OCI-LY3 (cell line): ENCODE measurements at regions not wholly inside any gene's neighbourhood (a gene's known extent, or its start where the extent isn't known, plus 50 kb on each side); places are given as distances from the start of the nearest gene placed in this dataset.

Experiments
- EZH2phosphoT487 ChIP-seq: fragments of 200-600 bp; shearing (Covaris generic); IDR thresholded peaks from 2 replicates; pipeline ENCODE4 v1.6.1; 2018; ENCODE audit warnings: antibody characterized with exemption, mixed run types, low read depth
- TF ChIP-seq, protein P1 (sequence below): fragments of 200-600, 300-600 bp; sonication (generic); IDR thresholded peaks from 2 replicates; pipeline ENCODE4 v1.5.1; 2014; ENCODE audit warnings: antibody characterized with exemption, low read length, low read depth

GRCh38 chr13:111667757-111668156 is 347.3 kb downstream of the TEX29 start:
- TF ChIP-seq, protein P1, sequence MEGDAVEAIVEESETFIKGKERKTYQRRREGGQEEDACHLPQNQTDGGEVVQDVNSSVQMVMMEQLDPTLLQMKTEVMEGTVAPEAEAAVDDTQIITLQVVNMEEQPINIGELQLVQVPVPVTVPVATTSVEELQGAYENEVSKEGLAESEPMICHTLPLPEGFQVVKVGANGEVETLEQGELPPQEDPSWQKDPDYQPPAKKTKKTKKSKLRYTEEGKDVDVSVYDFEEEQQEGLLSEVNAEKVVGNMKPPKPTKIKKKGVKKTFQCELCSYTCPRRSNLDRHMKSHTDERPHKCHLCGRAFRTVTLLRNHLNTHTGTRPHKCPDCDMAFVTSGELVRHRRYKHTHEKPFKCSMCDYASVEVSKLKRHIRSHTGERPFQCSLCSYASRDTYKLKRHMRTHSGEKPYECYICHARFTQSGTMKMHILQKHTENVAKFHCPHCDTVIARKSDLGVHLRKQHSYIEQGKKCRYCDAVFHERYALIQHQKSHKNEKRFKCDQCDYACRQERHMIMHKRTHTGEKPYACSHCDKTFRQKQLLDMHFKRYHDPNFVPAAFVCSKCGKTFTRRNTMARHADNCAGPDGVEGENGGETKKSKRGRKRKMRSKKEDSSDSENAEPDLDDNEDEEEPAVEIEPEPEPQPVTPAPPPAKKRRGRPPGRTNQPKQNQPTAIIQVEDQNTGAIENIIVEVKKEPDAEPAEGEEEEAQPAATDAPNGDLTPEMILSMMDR: no peak
- no peak for TF ChIP-seq EZH2phosphoT487
